K562 (cell line): ENCODE measurements at regions not wholly inside any gene's neighbourhood (a gene's known extent, or its start where the extent isn't known, plus 50 kb on each side); places are given as distances from the start of the nearest gene placed in this dataset.

Source experiments
- ATAC-seq: fragments of 200-7000 bp; cut with Tn5 transposase; 3 replicates; pipeline ENCODE4 v1.9.1; 2020; ENCODE audit warnings: moderate library complexity
- BruUV-seq: library from RNA; stranded (reverse); fragments of 400-500 nt; replicated peaks from 2 replicates; lab custom pipeline; 2021; lab: Mats Ljungman, UMichigan
- CTCF ChIA-PET: fragments of 300-600 bp; formaldehyde crosslinking; extraction: SDS; loops from one replicate; lab custom pipeline; 2021; ENCODE audit warnings: low intra/inter-chr PET ratio; lab: Yijun Ruan, JAX
- POLR2A ChIA-PET: fragments of 300-600, 350-650 bp; sonication (Branson Sonifier 250); formaldehyde crosslinking; extraction: SDS; loops from one replicate; lab custom pipeline; 2021; ENCODE audit warnings: antibody characterized with exemption, inconsistent platforms; lab: Yijun Ruan, JAX
- DNase-seq, 4 experiments: peaks; one replicate each; pipeline versions ENCODE4 v3.0.0 to v3.0.0-alpha.2; 2011 to 2018; ENCODE audit warnings: low spot score in 3 of 4, mixed read lengths in 3 of 4; ENCODE audit errors: extremely low read depth in 1 of 4
- FAIRE-seq: peaks from 2 replicates; lab custom pipeline; 2011; peaks lifted over from hg19 to GRCh38; lab: Jason Lieb, UNC
- H2AFZ ChIP-seq: 2 replicates; pipeline ENCODE4 v1.6.0; 2011; ENCODE audit warnings: low read depth, low read length, control low read depth, inconsistent platforms
- H3K27ac ChIP-seq: fragments of 200-600 bp; 3 replicates; pipeline ENCODE4 v1.8.0; 2011; ENCODE audit warnings: low read depth, mild to moderate bottlenecking, control low read depth, inconsistent platforms, low read length, moderate library complexity, mixed read lengths; ENCODE audit errors: extremely low read depth
- H3K27me3 ChIP-seq, 2 experiments: fragments of 300-600 bp in 1 of 2; 2 replicates in 1 of 2; 3 replicates in 1 of 2; pipeline versions ENCODE4 v1.6.0 to v1.8.0; 2011; ENCODE audit warnings: inconsistent platforms in 2 of 2, low read length in 2 of 2, mild to moderate bottlenecking in 1 of 2, mixed read lengths in 1 of 2, moderate library complexity in 1 of 2; ENCODE audit not compliant: control insufficient read depth in 2 of 2, insufficient read depth in 2 of 2
- H3K36me3 ChIP-seq: fragments of 300-600 bp; 3 replicates; pipeline ENCODE4 v1.8.0; 2011; ENCODE audit warnings: mild to moderate bottlenecking, low read length, inconsistent platforms; ENCODE audit not compliant: control insufficient read depth, insufficient read depth
- H3K4me1 ChIP-seq, 2 experiments: fragments of 200-600 bp in 1 of 2; replicated peaks in 1 of 2; 2 replicates in 1 of 2; 3 replicates in 1 of 2; pipeline versions ENCODE4 v1.5.1 to v1.8.0; 2011; ENCODE audit warnings: inconsistent platforms in 2 of 2, low read length in 2 of 2, mild to moderate bottlenecking in 1 of 2, mixed read lengths in 1 of 2, moderate library complexity in 1 of 2; ENCODE audit not compliant: control insufficient read depth in 2 of 2, insufficient read depth in 2 of 2
- H3K4me2 ChIP-seq: 2 replicates; pipeline ENCODE4 v1.6.1; 2011; ENCODE audit warnings: low read length, control low read depth, inconsistent platforms, mixed read lengths; ENCODE audit not compliant: insufficient read depth
- H3K4me3 ChIP-seq: fragments of 200-600 bp; sonication (generic), shearing (Covaris generic); 2 replicates; pipeline ENCODE4 v1.5.1; 2016; ENCODE audit warnings: control low read depth, inconsistent platforms
- H3K79me2 ChIP-seq: fragments of 200-600 bp; 3 replicates; pipeline ENCODE4 v1.8.0; 2011; ENCODE audit warnings: low read length, inconsistent platforms; ENCODE audit not compliant: control insufficient read depth, insufficient read depth
- H3K9ac ChIP-seq, 2 experiments: 2 replicates each; pipeline versions ENCODE4 v1.6.0 to v1.6.1; 2011; ENCODE audit warnings: low read depth in 2 of 2, low read length in 2 of 2, control low read depth in 1 of 2, inconsistent platforms in 1 of 2, mild to moderate bottlenecking in 1 of 2, mixed read lengths in 1 of 2; ENCODE audit not compliant: insufficient read depth in 1 of 2
- H3K9me1 ChIP-seq: one replicate; pipeline ENCODE4 v1.6.0; 2011; ENCODE audit warnings: inconsistent platforms, mild to moderate bottlenecking, low read length, moderate library complexity; ENCODE audit not compliant: control insufficient read depth, insufficient read depth
- H3K9me3 ChIP-seq: replicated peaks from 2 replicates; pipeline ENCODE4 v1.5.1; 2011; ENCODE audit warnings: low read depth, low read length, inconsistent platforms; ENCODE audit not compliant: control insufficient read depth, insufficient read depth
- H4K20me1 ChIP-seq: replicated peaks from 2 replicates; pipeline ENCODE4 v1.6.1; 2011; ENCODE audit warnings: low read length, inconsistent platforms, mixed read lengths; ENCODE audit not compliant: control insufficient read depth, insufficient read depth
- CBFB ChIP-seq: sonication (generic); formaldehyde crosslinking; IDR thresholded peaks from 2 replicates; pipeline ENCODE4 v1.4.0; 2020; ENCODE audit warnings: mild to moderate bottlenecking, missing genetic modification reagents
- E2F5 ChIP-seq: sonication (generic); formaldehyde crosslinking; IDR thresholded peaks from 2 replicates; pipeline ENCODE4 v1.8.0; 2022; ENCODE audit warnings: mild to moderate bottlenecking, missing genetic modification reagents
- EGR1 ChIP-seq: fragments of 450-650 bp; conservative IDR thresholded peaks from 2 replicates; pipeline ENCODE4 v1.6.1; 2017; ENCODE audit warnings: mild to moderate bottlenecking
- EHMT2 ChIP-seq: fragments of 450-650 bp; IDR thresholded peaks from 2 replicates; pipeline ENCODE4 v1.6.1; 2018; ENCODE audit warnings: antibody characterized with exemption
- ELF1 ChIP-seq: fragments of 200-800 bp; sonication (Bioruptor generic); IDR thresholded peaks from 2 replicates; pipeline ENCODE4 v1.6.1; 2016; ENCODE audit warnings: missing genetic modification characterization, missing compliant biosample characterization
- NR2C1 ChIP-seq, 2 experiments: fragments of 450-650 bp; IDR thresholded peaks; 2 replicates each; pipeline ENCODE4 v1.6.1; 2017; ENCODE audit warnings: mild to moderate bottlenecking in 2 of 2, antibody characterized with exemption in 1 of 2, inconsistent platforms in 1 of 2, missing compliant biosample characterization in 1 of 2, missing genetic modification characterization in 1 of 2
- PRPF4 ChIP-seq: fragments of 200-400 bp; formaldehyde crosslinking; IDR thresholded peaks from one replicate; pipeline ENCODE4 v1.6.1; 2017; ENCODE audit warnings: low read length, low read depth, mild to moderate bottlenecking; ENCODE audit not compliant: insufficient read depth, poor library complexity, severe bottlenecking
- SFPQ ChIP-seq: fragments of 200-400 bp; formaldehyde crosslinking; IDR thresholded peaks from 2 replicates; pipeline ENCODE4 v1.6.1; 2017; ENCODE audit warnings: mild to moderate bottlenecking, low read depth, low read length, moderate library complexity
- SIRT6 ChIP-seq: IDR thresholded peaks from one replicate; pipeline ENCODE4 v1.6.1; 2012; ENCODE audit warnings: low read depth, mild to moderate bottlenecking, control low read depth, inconsistent platforms, low read length, moderate library complexity
- SMC3 ChIP-seq: conservative IDR thresholded peaks from 2 replicates; pipeline ENCODE4 v1.6.1; 2011; ENCODE audit warnings: low read depth, low read length, improper control_type of control experiment; ENCODE audit not compliant: insufficient read depth
- ZNF668 ChIP-seq: fragments of 250-450 bp; sonication (Bioruptor Pico); IDR thresholded peaks from 2 replicates; pipeline ENCODE4 v1.8.0; 2022; ENCODE audit warnings: mild to moderate bottlenecking, inconsistent platforms
- WGBS: fragments of 100-300 bp; shearing (Covaris generic); methylation state at CpG from one replicate; pipeline ENCODE4 v1.1.6; 2016; ENCODE audit warnings: low coverage, mixed read lengths; ENCODE audit not compliant: insufficient coverage; ENCODE audit errors: missing lambda C conversion rate; 5-methylcytosine and 5-hydroxymethylcytosine counted together
- in situ Hi-C: fragments of 300-500 bp; cut with MboI; formaldehyde crosslinking; loops from 4 replicates; pipeline ENCODE4 v1.15.0; 2018; ENCODE audit warnings: inconsistent platforms, mixed read lengths
- intact Hi-C: fragments of 100-400 bp; cut with micrococcal nuclease; formaldehyde crosslinking; loops from 2 replicates; pipeline ENCODE4 v1.14.2; 2022

- no peaks in the 10 kb centered on the region for H3K4me1 ChIP-seq
- DNase-seq = no peak
- no TSS peak for BruUV-seq
- H2AFZ ChIP-seq = no peak overlapping the region
- WGBS = 0% methylated on average over 4 of the region's 4 CpGs
- H3K79me2 ChIP-seq = no peaks in the 10 kb centered on the region
- no peaks in the 10 kb centered on the region for H3K27me3 ChIP-seq
- no peak for ATAC-seq
- FAIRE-seq = no peak
- no peaks in the 10 kb centered on the region for H3K9me1 ChIP-seq
- H3K4me3 ChIP-seq = no peak overlapping the region
- no peak overlapping the region for H3K4me2 ChIP-seq
- no peak overlapping the region for H3K27ac ChIP-seq
- H4K20me1 ChIP-seq = no peaks in the 10 kb centered on the region
- no peak overlapping the region for H3K9ac ChIP-seq
- in situ Hi-C loops = no loop called here
- H3K9me3 ChIP-seq = no peaks in the 10 kb centered on the region
- POLR2A ChIA-PET = interaction anchor here (1.1 kb wide), 1 partner anchor 10 kb away, joined by 5 read pairs; no protein-coding TSS in a partner anchor
- CTCF ChIA-PET = no interaction called here
- TF ChIP-seq E2F5 (no peak), EGR1 (no peak)
- intact Hi-C loops = no loop called here
- H3K36me3 ChIP-seq = no peaks in the 10 kb centered on the region
Observed at GRCh38 chr2:67225287-67225973, 171.7 kb upstream of the ETAA1 start.

GRCh38 chr2:67229706-67230105, 167.4 kb upstream of the ETAA1 start:
- CTCF ChIA-PET = no interaction called here
- no peak for TF ChIP-seq CBFB (CRISPR knock-in tag)
- no peak for TF ChIP-seq EHMT2
- no peak for TF ChIP-seq SIRT6
- TF ChIP-seq PRPF4 = no peak
- no peak for TF ChIP-seq ELF1
- TF ChIP-seq ZNF668 (CRISPR knock-in tag) = no peak
- no peak for TF ChIP-seq NR2C1 (IDR thresholded peaks at IDR 0.05)
- no peak for TF ChIP-seq NR2C1 (tag; IDR thresholded peaks at IDR 0.05)
- no peak for TF ChIP-seq SMC3
- TF ChIP-seq SFPQ = no peak

More at GRCh38 chr2:67229706-67230105, 167.4 kb upstream of the ETAA1 start:
- in situ Hi-C loops (no loop called here), intact Hi-C loops (no loop called here)
- ATAC-seq (no peak), FAIRE-seq (no peak), DNase-seq (no peak)
- Histone ChIP-seq H3K4me3 (no peak overlapping the region), H3K9ac (no peak overlapping the region), H3K27me3 (no peaks in the 10 kb centered on the region), H3K9me1 (no peaks in the 10 kb centered on the region), H3K4me1 (no peaks in the 10 kb centered on the region), H2AFZ (no peak overlapping the region), H3K4me2 (no peak overlapping the region), H3K36me3 (no peaks in the 10 kb centered on the region), H3K9me3 (no peaks in the 10 kb centered on the region), H3K79me2 (no peaks in the 10 kb centered on the region), H4K20me1 (no peaks in the 10 kb centered on the region), H3K27ac (no peak overlapping the region)
- POLR2A ChIA-PET = no interaction called here
- BruUV-seq = no TSS peak
